Gastrocnemius medialis (tissue), 4 donors: ENCODE measurements at regions not wholly inside any gene's neighbourhood (a gene's known extent, or its start where the extent isn't known, plus 50 kb on each side); places are given as distances from the start of the nearest gene placed in this dataset.
"Not testable (repeated sequence)": the region's sequence is repeated elsewhere in the genome, so short reads cannot be mapped to it uniquely, and the experiment has no call there.

ENCODE experiments used
- ATAC-seq, 2 donors: fragments of 150-250 bp; one replicate each; pipeline ENCODE4 v1.9.1; 2016
- DNase-seq, 2 donors: peaks; one replicate each; pipeline ENCODE4 v3.0.0-alpha.2; 2019
- H3K27ac ChIP-seq, 4 donors: fragments of 200-600 bp; sonication (generic); 1 replicate in 1 of 4; 2 replicates in 3 of 4; pipeline ENCODE4 v1.5.1; 2016 to 2018; ENCODE audit warnings: mild to moderate bottlenecking in 2 of 4, moderate library complexity in 1 of 4
- H3K27me3 ChIP-seq, 3 donors: fragments of 200-600 bp; sonication (generic) in 2 of 3; 1 replicate in 1 of 3; 2 replicates in 2 of 3; pipeline versions ENCODE4 v1.5.1 to v1.6.0; 2016 to 2019; ENCODE audit warnings: mild to moderate bottlenecking in 1 of 3, moderate library complexity in 1 of 3
- H3K36me3 ChIP-seq, 2 donors: fragments of 200-600 bp; sonication (generic) in 1 of 2; one replicate each; pipeline ENCODE4 v1.5.1; 2017 to 2018
- H3K4me1 ChIP-seq, 2 donors: fragments of 200-600 bp; sonication (generic) in 1 of 2; one replicate each; pipeline ENCODE4 v1.5.1; 2016 to 2017; ENCODE audit warnings: mild to moderate bottlenecking in 2 of 2
- H3K4me3 ChIP-seq, 4 donors: fragments of 200-600 bp; sonication (generic) in 3 of 4; 1 replicate in 1 of 4; 2 replicates in 3 of 4; pipeline ENCODE4 v1.5.1; 2016 to 2019; ENCODE audit warnings: mild to moderate bottlenecking in 2 of 4
- H3K9me3 ChIP-seq, 3 donors: fragments of 200-600 bp; sonication (generic) in 2 of 3; 1 replicate in 1 of 3; 2 replicates in 2 of 3; pipeline ENCODE4 v1.5.1; 2016 to 2019
- CTCF ChIP-seq, 5 experiments: fragments of 450-650 bp in 3 of 5; fragments of 200-600 bp in 2 of 5; sonication (generic) in 2 of 5; IDR thresholded peaks in 4 of 5; conservative IDR thresholded peaks in 1 of 5; 1 replicate in 4 of 5; 2 replicates in 1 of 5; pipeline ENCODE4 v1.5.1; 2016 to 2019; ENCODE audit warnings: antibody characterized with exemption in 5 of 5, mild to moderate bottlenecking in 3 of 5, moderate library complexity in 3 of 5
- POLR2A ChIP-seq, 2 donors: fragments of 450-650 bp; IDR thresholded peaks; one replicate each; pipeline ENCODE4 v1.6.1; 2017; ENCODE audit warnings: antibody characterized with exemption in 2 of 2, mild to moderate bottlenecking in 2 of 2, moderate library complexity in 2 of 2
- in situ Hi-C, 4 donors: fragments of 200-750 bp; cut with MboI; loops; one replicate each; pipeline versions ENCODE4 v1.15.0 to v1.8.0; 2017; ENCODE audit warnings: low sequenced_read_pairs in 4 of 4
- intact Hi-C: fragments of 100-400 bp; cut with DNase I; formaldehyde crosslinking; loops from one replicate; pipeline ENCODE4 v1.15.1; 2023; ENCODE audit warnings: low total_unique reads

- intact Hi-C loops = no loop called here
- H3K27me3 ChIP-seq = no peaks in the 10 kb centered on the region
- no peak overlapping the region for H3K4me3 ChIP-seq
- H3K9me3 ChIP-seq = no peaks in the 10 kb centered on the region
- ATAC-seq (no peak), DNase-seq (no peak)
- H3K27ac ChIP-seq = no peak overlapping the region
- in situ Hi-C loops = no loop called here
- no peaks in the 10 kb centered on the region for H3K4me1 ChIP-seq
- TF ChIP-seq CTCF (IDR thresholded peaks at IDR 0.05 in 4 of 5, conservative IDR thresholded peaks at IDR 0.05 in 1 of 5) (no peak), POLR2A (IDR thresholded peaks at IDR 0.05) (no peak)
- H3K36me3 ChIP-seq = no peaks in the 10 kb centered on the region
Measured at GRCh38 chr18:8882632-8883408, 177.5 kb downstream of the MTCL1 start.

DNA sequence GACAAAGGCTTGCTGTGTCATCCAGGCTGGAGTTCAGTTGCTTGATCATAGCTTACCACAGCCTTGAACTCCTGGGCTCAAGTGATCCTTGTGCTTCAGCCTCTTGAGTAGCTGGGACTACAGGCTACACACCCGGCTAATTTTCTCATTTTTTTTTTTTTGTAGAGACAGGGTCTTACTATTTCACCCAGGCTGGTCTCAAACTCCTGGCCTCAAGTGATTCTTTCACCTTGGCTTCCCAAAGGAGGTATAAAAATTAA is 178.0 kb downstream of the MTCL1 start:
- ATAC-seq (no peak), DNase-seq (no peak)
- Histone ChIP-seq H3K27ac (no peak overlapping the region), H3K9me3 (no peaks in the 10 kb centered on the region), H3K4me1 (no peaks in the 10 kb centered on the region), H3K4me3 (no peak overlapping the region), H3K36me3 (no peaks in the 10 kb centered on the region), H3K27me3 (no peaks in the 10 kb centered on the region)
- TF ChIP-seq POLR2A (IDR thresholded peaks at IDR 0.05) (no peak), CTCF (IDR thresholded peaks at IDR 0.05 in 4 of 5, conservative IDR thresholded peaks at IDR 0.05 in 1 of 5) (no peak)
- in situ Hi-C loops = no loop called here
- intact Hi-C loops = no loop called here

GRCh38 chr18:8887877-8888276 is 182.5 kb downstream of the MTCL1 start:
- H3K27me3 ChIP-seq, intact Hi-C loops, H3K4me1 ChIP-seq, H3K36me3 ChIP-seq, H3K27ac ChIP-seq, H3K9me3 ChIP-seq, in situ Hi-C loops, DNase-seq, ATAC-seq, H3K4me3 ChIP-seq: not testable (repeated sequence)

GRCh38 chr18:8889489-8889888 is 184.1 kb downstream of the MTCL1 start:
- intact Hi-C loops = no loop called here
- H3K9me3 ChIP-seq = no peaks in the 10 kb centered on the region
- H3K4me3 ChIP-seq = no peak overlapping the region
- no peak overlapping the region for H3K27ac ChIP-seq
- in situ Hi-C loops = no loop called here
- no peaks in the 10 kb centered on the region for H3K27me3 ChIP-seq
- ATAC-seq (no peak), DNase-seq (no peak)
- TF ChIP-seq CTCF (IDR thresholded peaks at IDR 0.05 in 4 of 5, conservative IDR thresholded peaks at IDR 0.05 in 1 of 5) (no peak), POLR2A (IDR thresholded peaks at IDR 0.05) (no peak)
- no peaks in the 10 kb centered on the region for H3K36me3 ChIP-seq
- no peaks in the 10 kb centered on the region for H3K4me1 ChIP-seq

DNA sequence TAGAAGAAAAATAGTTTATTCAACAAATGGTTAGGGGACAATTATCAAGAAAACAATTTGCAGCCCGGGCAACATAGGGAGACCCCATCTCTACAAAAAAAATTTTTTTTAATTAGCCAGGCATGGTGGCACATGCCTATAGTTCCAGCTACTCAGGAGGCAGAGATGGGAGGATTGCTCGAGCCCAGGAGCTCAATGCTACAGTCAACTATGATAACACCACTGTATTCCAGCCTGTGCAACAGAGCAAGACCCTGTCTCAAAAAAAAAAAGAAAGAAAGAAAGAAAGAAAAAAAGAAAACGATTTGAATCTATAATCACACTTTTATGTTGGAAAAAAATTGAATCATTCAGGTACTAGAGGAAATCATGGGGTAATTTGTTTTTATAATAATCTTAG is 185.1 kb downstream of the MTCL1 start:
- DNase-seq, in situ Hi-C loops: not testable (repeated sequence)

GRCh38 chr18:8890957-8891464 is 185.7 kb downstream of the MTCL1 start:
- in situ Hi-C loops (no loop called here), intact Hi-C loops (no loop called here)
- DNase-seq (no peak), ATAC-seq (no peak)
- Histone ChIP-seq H3K27me3 (no peaks in the 10 kb centered on the region), H3K4me3 (no peak overlapping the region), H3K9me3 (no peaks in the 10 kb centered on the region), H3K27ac (no peak overlapping the region), H3K4me1 (no peaks in the 10 kb centered on the region), H3K36me3 (no peaks in the 10 kb centered on the region)
- TF ChIP-seq POLR2A (IDR thresholded peaks at IDR 0.05) (no peak), CTCF (IDR thresholded peaks at IDR 0.05 in 4 of 5, conservative IDR thresholded peaks at IDR 0.05 in 1 of 5) (no peak)

More for the DNA sequence above, 185.1 kb downstream of the MTCL1 start:
- H3K36me3 ChIP-seq, H3K9me3 ChIP-seq, intact Hi-C loops, H3K4me3 ChIP-seq, H3K27ac ChIP-seq, ATAC-seq, H3K4me1 ChIP-seq, H3K27me3 ChIP-seq: not testable (repeated sequence)
